ENCODE measurements at regions not wholly inside any gene's neighbourhood (a gene's known extent, or its start where the extent isn't known, plus 50 kb on each side); places are given as distances from the start of the nearest gene placed in this dataset.

DNA sequence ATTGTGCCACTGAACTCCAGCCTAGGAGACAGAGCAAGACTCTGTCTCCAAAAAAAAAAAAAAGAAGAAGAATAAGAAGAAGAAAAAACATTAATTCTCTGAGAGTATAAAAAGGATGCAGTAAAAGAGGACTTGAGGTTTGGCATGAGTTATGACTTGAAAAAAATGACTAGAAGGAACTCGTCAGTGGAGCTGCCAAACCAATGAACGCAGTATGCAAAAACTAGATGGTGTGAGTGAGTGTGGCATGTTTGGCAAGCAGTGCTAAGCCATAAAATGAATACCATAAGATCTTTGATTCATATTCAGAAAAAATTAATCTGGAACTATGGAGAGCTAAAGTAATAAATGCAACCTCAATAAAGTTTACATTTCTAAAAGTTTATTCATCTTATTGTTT, 68.6 kb upstream of the MEOX2 start (continued):
- TF ChIP-seq MTF1 (CRISPR knock-in tag; IDR thresholded peaks at IDR 0.05; ENCODE audit: borderline replicate concordance) (no peak), NCOA2 (IDR thresholded peaks at IDR 0.05; ENCODE audit: partially characterized antibody in 2 of 2) (no peak), SNRNP70 (optimal IDR thresholded peaks at IDR 0.05; ENCODE audit: low read depth, low read length) (no peak), ZNF146 (CRISPR knock-in tag; IDR thresholded peaks at IDR 0.05; ENCODE audit: unreplicated experiment) (no peak), SAFB2 (IDR thresholded peaks at IDR 0.05; ENCODE audit: borderline replicate concordance, low read depth, low read length, severe bottlenecking) (no peak)
- TF ChIP-seq, protein P1, sequence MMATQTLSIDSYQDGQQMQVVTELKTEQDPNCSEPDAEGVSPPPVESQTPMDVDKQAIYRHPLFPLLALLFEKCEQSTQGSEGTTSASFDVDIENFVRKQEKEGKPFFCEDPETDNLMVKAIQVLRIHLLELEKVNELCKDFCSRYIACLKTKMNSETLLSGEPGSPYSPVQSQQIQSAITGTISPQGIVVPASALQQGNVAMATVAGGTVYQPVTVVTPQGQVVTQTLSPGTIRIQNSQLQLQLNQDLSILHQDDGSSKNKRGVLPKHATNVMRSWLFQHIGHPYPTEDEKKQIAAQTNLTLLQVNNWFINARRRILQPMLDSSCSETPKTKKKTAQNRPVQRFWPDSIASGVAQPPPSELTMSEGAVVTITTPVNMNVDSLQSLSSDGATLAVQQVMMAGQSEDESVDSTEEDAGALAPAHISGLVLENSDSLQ (IDR thresholded peaks at IDR 0.05): no peak

DNA sequence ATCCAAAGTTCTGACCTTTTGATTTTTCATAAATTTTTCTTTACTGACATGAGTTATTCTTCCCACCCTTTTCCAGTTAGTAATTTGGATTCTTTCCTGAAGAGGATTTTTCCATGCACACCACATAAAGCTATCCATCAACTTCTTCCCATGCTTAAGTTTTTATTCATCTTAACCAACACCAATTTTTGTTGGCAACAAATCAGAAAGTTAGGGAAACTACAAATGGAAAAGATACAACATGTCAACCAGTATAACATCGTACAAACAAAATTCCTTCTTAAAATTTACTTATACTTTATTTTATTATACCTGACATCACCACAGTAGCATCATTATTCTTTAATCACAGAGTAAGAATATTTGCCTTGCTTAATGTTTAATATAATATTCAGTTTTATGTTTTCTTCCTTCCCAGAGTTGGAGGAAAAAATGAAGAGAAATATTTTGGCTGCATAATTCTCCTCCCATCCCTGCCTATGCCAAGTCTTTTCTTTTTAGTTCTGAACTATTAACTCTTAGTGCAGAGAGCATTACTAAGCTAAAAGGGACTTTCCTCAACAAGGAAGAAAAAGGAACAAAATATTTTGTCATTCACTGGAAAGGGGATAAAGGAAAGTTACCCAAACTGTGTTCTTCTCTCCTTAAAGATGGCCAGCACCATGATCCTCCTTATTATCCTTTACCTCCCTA, 67.5 kb upstream of the MEOX2 start:
- CTCF ChIA-PET (ENCODE audit: low intra/inter-chr PET ratio): no interaction called here
- POLR2A ChIA-PET: no interaction called here
- TF ChIP-seq MTF1 (CRISPR knock-in tag; IDR thresholded peaks at IDR 0.05; ENCODE audit: borderline replicate concordance): no peak
- TF ChIP-seq, protein P2, sequence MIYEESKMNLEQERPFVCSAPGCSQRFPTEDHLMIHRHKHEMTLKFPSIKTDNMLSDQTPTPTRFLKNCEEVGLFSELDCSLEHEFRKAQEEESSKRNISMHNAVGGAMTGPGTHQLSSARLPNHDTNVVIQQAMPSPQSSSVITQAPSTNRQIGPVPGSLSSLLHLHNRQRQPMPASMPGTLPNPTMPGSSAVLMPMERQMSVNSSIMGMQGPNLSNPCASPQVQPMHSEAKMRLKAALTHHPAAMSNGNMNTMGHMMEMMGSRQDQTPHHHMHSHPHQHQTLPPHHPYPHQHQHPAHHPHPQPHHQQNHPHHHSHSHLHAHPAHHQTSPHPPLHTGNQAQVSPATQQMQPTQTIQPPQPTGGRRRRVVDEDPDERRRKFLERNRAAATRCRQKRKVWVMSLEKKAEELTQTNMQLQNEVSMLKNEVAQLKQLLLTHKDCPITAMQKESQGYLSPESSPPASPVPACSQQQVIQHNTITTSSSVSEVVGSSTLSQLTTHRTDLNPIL (CRISPR knock-in tag; IDR thresholded peaks at IDR 0.05): no peak
- TF ChIP-seq GABPA (tag; conservative IDR thresholded peaks at IDR 0.05; ENCODE audit: low read depth): no peak
- TF ChIP-seq, protein P3, sequence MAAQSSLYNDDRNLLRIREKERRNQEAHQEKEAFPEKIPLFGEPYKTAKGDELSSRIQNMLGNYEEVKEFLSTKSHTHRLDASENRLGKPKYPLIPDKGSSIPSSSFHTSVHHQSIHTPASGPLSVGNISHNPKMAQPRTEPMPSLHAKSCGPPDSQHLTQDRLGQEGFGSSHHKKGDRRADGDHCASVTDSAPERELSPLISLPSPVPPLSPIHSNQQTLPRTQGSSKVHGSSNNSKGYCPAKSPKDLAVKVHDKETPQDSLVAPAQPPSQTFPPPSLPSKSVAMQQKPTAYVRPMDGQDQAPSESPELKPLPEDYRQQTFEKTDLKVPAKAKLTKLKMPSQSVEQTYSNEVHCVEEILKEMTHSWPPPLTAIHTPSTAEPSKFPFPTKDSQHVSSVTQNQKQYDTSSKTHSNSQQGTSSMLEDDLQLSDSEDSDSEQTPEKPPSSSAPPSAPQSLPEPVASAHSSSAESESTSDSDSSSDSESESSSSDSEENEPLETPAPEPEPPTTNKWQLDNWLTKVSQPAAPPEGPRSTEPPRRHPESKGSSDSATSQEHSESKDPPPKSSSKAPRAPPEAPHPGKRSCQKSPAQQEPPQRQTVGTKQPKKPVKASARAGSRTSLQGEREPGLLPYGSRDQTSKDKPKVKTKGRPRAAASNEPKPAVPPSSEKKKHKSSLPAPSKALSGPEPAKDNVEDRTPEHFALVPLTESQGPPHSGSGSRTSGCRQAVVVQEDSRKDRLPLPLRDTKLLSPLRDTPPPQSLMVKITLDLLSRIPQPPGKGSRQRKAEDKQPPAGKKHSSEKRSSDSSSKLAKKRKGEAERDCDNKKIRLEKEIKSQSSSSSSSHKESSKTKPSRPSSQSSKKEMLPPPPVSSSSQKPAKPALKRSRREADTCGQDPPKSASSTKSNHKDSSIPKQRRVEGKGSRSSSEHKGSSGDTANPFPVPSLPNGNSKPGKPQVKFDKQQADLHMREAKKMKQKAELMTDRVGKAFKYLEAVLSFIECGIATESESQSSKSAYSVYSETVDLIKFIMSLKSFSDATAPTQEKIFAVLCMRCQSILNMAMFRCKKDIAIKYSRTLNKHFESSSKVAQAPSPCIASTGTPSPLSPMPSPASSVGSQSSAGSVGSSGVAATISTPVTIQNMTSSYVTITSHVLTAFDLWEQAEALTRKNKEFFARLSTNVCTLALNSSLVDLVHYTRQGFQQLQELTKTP (IDR thresholded peaks at IDR 0.05; ENCODE audit: low read depth in 1 of 2, partially characterized antibody in 2 of 2): no peak
- no peak for TF ChIP-seq MAZ (CRISPR knock-in tag; conservative IDR thresholded peaks at IDR 0.05 in 1 of 2, IDR thresholded peaks at IDR 0.05 in 1 of 2)
- no peak for TF ChIP-seq POLR2A (conservative IDR thresholded peaks at IDR 0.05)
- no peak for TF ChIP-seq NFIX (CRISPR knock-in tag; IDR thresholded peaks at IDR 0.05; ENCODE audit: low read depth)
- TF ChIP-seq NFYB (IDR thresholded peaks at IDR 0.05; ENCODE audit: extremely low read depth, insufficient read length): no peak
- TF ChIP-seq KDM1A (IDR thresholded peaks at IDR 0.05): no peak
- TF ChIP-seq GTF2E2 (tag; IDR thresholded peaks at IDR 0.05): no peak

More for the DNA sequence above, 67.5 kb upstream of the MEOX2 start:
- intact Hi-C loops (cut with micrococcal nuclease): no loop called here
- no peak for ATAC-seq
- no peaks in the 10 kb centered on the region for H3K9me3 ChIP-seq (replicated peaks; ENCODE audit: control insufficient read depth, insufficient read depth, low read depth, low read length)
- H3K27me3 ChIP-seq (ENCODE audit: control insufficient read depth in 2 of 2, insufficient read depth in 2 of 2, low read length in 2 of 2): no peaks in the 10 kb centered on the region
- no peaks in the 10 kb centered on the region for H4K20me1 ChIP-seq (replicated peaks; ENCODE audit: control insufficient read depth, insufficient read depth, low read length)
- no peaks in the 10 kb centered on the region for H3K9me1 ChIP-seq (ENCODE audit: control insufficient read depth, insufficient read depth, low read length)
- no TSS peak for BruUV-seq (replicated peaks)
- no peaks in the 10 kb centered on the region for H3K79me2 ChIP-seq (ENCODE audit: control insufficient read depth, insufficient read depth, low read length)
- no peak overlapping the region for H2AFZ ChIP-seq (ENCODE audit: low read depth, low read length)
- DNase-seq (ENCODE audit: extremely low read depth in 1 of 4, low spot score in 3 of 4): no peak
- FAIRE-seq: no peak
- in situ Hi-C loops (cut with MboI): no loop called here
- no peaks in the 10 kb centered on the region for H3K36me3 ChIP-seq (ENCODE audit: control insufficient read depth, insufficient read depth, low read length)
- H3K4me1 ChIP-seq (replicated peaks in 1 of 2; ENCODE audit: control insufficient read depth in 2 of 2, insufficient read depth in 2 of 2, low read length in 2 of 2): no peaks in the 10 kb centered on the region
- H3K9ac ChIP-seq (ENCODE audit: insufficient read depth in 1 of 2, low read depth in 2 of 2, low read length in 2 of 2): no peak overlapping the region
- H3K4me3 ChIP-seq: no peak overlapping the region
- no peak overlapping the region for H3K27ac ChIP-seq (ENCODE audit: extremely low read depth, low read depth, low read length)
- no peak overlapping the region for H3K4me2 ChIP-seq (ENCODE audit: insufficient read depth, low read length)
- 9% methylated on average over 1 of the region's 1 CpG for WGBS (ENCODE audit: insufficient coverage, low coverage, missing lambda C conversion rate)
